ENCODE measurements at regions not wholly inside any gene's neighbourhood (a gene's known extent, or its start where the extent isn't known, plus 50 kb on each side); places are given as distances from the start of the nearest gene placed in this dataset.

GRCh38 chr15:23797747-23798446, 110.8 kb upstream of the NDN start:
- DNase-seq (ENCODE audit: low read depth, low spot score) (no peak), FAIRE-seq (no peak), ATAC-seq (no peak)
- H3K27ac ChIP-seq (ENCODE audit: control insufficient read depth, insufficient read depth) = no peak overlapping the region
- H3K9ac ChIP-seq (ENCODE audit: control insufficient read depth, insufficient read depth, low read length) = no peak overlapping the region
- RAD21 ChIA-PET (ENCODE audit: unreplicated experiment) = no interaction called here
- in situ Hi-C loops (cut with MboI) (no loop called here), intact Hi-C loops (cut with micrococcal nuclease; ENCODE audit: unreplicated experiment) (no loop called here)
- POLR2A ChIA-PET = no interaction called here
- SMC1A ChIA-PET (ENCODE audit: uncharacterized antibody, unreplicated experiment) = no interaction called here
- no peak overlapping the region for H3K4me2 ChIP-seq (ENCODE audit: control insufficient read depth, insufficient read depth)
- no peaks in the 10 kb centered on the region for H3K36me3 ChIP-seq (ENCODE audit: control insufficient read depth in 2 of 2, insufficient read depth in 2 of 2, low read length in 1 of 2)
- no peak overlapping the region for H3K4me3 ChIP-seq
- H4K20me1 ChIP-seq (ENCODE audit: control insufficient read depth, insufficient read depth) = no peaks in the 10 kb centered on the region
- H3K4me1 ChIP-seq (ENCODE audit: control insufficient read depth, insufficient read depth, low read length) = no peaks in the 10 kb centered on the region
- CTCF ChIA-PET = no interaction called here
- no peaks in the 10 kb centered on the region for H3K27me3 ChIP-seq (replicated peaks in 1 of 2; ENCODE audit: control insufficient read depth in 2 of 2, insufficient read depth in 2 of 2, low read length in 1 of 2)
- H3K79me2 ChIP-seq (ENCODE audit: control insufficient read depth, insufficient read depth, low read length) = no peaks in the 10 kb centered on the region
- WGBS (ENCODE audit: insufficient coverage, insufficient replicate concordance, low lambda C conversion rate, missing lambda C conversion rate) = 32% methylated on average over 22 of the region's 22 CpGs
- H3K9me3 ChIP-seq (replicated peaks; ENCODE audit: control insufficient read depth, insufficient read depth, low read length) = no peaks in the 10 kb centered on the region; the same call in 2 of the 3 replicates
- no TSS peak for BruUV-seq (replicated peaks)
- H2AFZ ChIP-seq (ENCODE audit: control insufficient read depth, low read depth, low read length) = no peak overlapping the region
- TF ChIP-seq POLR2AphosphoS5 (IDR thresholded peaks at IDR 0.05; ENCODE audit: low read length) (no peak), FOXK2 (IDR thresholded peaks at IDR 0.05) (no peak), SREBF2 (IDR thresholded peaks at IDR 0.05; ENCODE audit: low read length) (no peak), NKRF (conservative IDR thresholded peaks at IDR 0.05) (no peak), MTA2 (IDR thresholded peaks at IDR 0.05; ENCODE audit: low read depth) (no peak), SUPT20H (IDR thresholded peaks at IDR 0.05; ENCODE audit: borderline replicate concordance, control insufficient read depth, low read depth, low read length) (no peak), NR2C1 (IDR thresholded peaks at IDR 0.05) (no peak), ZBED1 (IDR thresholded peaks at IDR 0.05; ENCODE audit: borderline replicate concordance) (no peak), NFIC (IDR thresholded peaks at IDR 0.05; ENCODE audit: low read depth, low read length) (no peak), BCLAF1 (IDR thresholded peaks at IDR 0.05) (no peak), IRF5 (IDR thresholded peaks at IDR 0.05; ENCODE audit: borderline replicate concordance) (no peak), HDAC6 (IDR thresholded peaks at IDR 0.05; ENCODE audit: unreplicated experiment) (no peak), ZZZ3 (IDR thresholded peaks at IDR 0.05; ENCODE audit: control insufficient read depth, insufficient read length, low read depth) (no peak), PRDM15 (CRISPR knock-in tag; IDR thresholded peaks at IDR 0.05) (no peak), EGR1 (IDR thresholded peaks at IDR 0.05; ENCODE audit: borderline replicate concordance in 1 of 2, low read depth in 2 of 2, low read length in 2 of 2) (no peak)

Measured in GM12878 (cell line).